Kidney tubule cell (primary cell): ENCODE measurements at regions not wholly inside any gene's neighbourhood (a gene's known extent, or its start where the extent isn't known, plus 50 kb on each side); places are given as distances from the start of the nearest gene placed in this dataset.

Source experiments
- DNase-seq: peaks from one replicate; pipeline ENCODE4 v3.0.0-alpha.2; 2018; ENCODE audit warnings: low spot score

DNA sequence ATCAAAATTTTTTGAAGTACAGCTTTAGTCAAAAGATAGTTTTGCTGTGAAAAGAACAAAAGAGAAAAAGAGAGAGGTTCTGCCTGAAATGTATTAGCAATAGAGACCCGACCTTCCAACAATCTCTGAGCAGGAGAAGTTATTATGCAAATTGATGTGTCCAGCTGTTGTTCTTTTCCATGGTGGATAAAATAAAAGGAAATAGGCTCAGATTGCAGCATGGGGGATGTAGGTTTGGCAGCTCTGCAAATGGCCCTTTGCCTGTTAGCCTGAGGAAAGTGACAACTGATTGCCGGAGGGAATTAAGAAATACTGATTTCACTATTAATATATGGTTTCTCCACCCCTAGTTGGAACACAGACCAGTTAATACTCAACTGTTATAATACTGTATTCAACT is 1283.2 kb upstream of the NXPH2 start:
- no peak for DNase-seq

DNA sequence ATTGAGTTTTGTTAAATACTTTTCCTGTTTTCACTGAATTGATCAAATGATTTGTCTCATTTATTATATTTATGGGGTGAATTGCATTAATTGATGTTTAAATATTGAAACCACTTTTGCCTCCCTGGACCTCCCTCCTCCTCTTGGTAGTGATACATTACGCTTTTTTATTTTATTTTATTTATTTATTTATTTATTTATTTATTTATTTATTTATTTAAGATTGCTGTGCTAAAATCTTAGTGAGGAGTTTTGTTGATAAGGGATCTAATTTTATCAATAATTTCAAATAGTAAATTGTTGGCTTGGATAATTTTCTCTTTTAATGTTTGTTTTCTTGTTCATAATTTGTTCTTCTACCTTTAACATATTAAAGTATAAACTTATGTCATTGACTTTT is 1281.0 kb upstream of the NXPH2 start:
- DNase-seq = no peak

GRCh38 chr2:140057928-140058327 is 1277.7 kb upstream of the NXPH2 start:
- no peak for DNase-seq

DNA sequence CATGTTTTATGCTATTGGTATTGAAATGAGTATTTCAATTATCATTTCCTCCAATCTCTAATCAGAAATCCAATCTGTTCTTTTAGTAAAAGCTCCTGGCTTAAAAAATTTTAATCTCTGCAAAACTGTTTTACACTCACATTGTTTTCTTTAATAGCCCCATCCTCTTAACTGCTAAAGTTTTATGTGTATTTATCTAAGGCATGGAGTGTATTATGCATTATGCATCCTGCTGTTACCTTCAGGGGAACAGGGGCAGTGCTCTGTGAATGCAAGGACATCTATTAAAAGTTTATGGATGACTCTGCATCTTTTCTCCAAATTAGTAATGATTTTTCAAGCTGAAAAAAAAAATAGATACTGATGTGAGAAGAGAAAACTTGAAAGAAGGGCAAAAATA is 1261.6 kb upstream of the NXPH2 start:
- DNase-seq = no peak

DNA sequence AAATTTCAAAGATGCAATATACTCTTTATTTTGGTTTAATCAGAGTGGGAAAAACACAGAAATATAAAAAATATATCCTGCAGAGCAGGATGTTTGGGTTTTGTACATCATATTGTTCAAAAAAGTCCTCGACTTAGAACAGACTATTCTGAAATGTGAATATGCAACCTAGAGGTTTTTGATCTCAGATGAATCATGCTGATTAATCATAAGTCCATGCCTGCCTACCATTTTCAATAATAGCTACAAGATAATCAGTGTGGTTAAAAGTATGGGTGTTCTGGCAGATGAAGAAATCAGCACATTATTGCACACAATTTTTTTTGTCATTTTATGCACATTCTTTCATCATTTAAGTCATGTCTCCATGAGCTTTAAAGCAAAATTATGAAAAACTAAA is 1261.0 kb upstream of the NXPH2 start:
- DNase-seq = no peak

DNA sequence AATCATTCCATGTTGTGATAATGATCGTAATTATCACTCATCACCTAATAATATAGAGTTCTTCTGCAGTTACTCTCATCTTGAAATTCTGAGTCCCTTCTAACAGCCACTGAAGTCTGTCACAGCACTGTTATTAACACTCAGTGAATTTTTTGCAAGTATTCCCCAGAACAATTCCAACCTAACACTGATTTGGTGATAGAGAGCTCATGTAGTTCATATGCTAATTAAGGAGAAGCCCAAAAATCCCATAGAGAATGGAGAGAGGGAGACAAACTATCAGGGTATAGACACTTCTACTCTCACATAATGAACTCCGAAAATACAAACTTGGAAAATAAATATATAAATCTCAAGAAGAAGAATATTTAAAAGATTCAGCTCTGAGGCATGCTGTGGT is 1253.4 kb upstream of the NXPH2 start:
- no peak for DNase-seq

DNA sequence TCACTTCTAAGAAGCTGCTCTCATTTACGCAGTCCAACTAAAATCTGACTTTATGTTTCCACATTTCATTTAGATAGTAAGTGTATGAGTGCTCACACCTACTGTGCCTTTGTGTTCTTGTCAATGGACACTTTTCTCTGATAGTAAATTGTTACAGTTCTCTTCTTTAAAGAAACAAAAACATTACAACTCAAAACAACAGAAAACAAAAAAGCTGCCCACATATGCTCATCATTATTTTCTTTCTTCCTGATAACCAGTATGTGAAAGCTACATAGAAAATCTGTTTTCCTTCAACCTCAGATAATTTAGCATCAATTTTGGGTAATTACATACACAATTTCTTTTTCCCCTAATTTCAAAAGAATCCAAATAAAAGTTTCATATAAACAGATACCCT is 1247.8 kb upstream of the NXPH2 start:
- no peak for DNase-seq

DNA sequence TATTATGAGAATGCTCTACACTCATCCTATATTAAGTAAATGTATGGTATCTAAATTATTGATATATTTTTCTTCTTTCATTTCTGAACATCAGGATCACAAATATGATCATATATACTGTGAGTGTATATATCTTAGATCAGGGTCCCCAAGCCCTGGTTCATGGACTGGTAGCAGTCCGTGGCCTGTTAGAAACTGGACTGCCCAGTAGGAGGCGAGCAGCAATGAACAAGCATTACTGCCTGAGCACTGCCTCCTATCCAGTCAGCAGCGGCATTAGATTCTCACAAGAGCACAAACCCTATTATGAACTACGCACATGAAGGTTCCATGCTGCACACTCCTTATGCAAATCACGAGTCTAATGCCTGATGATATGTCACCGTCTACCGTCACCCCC is 1247.1 kb upstream of the NXPH2 start:
- DNase-seq = no peak

GRCh38 chr2:140023291-140023690 is 1243.1 kb upstream of the NXPH2 start:
- no peak for DNase-seq

- no peak for DNase-seq
Measured at GRCh38 chr2:140018541-140018940, 1238.4 kb upstream of the NXPH2 start.

GRCh38 chr2:140014204-140014546 is 1234.0 kb upstream of the NXPH2 start:
- no peak for DNase-seq

DNA sequence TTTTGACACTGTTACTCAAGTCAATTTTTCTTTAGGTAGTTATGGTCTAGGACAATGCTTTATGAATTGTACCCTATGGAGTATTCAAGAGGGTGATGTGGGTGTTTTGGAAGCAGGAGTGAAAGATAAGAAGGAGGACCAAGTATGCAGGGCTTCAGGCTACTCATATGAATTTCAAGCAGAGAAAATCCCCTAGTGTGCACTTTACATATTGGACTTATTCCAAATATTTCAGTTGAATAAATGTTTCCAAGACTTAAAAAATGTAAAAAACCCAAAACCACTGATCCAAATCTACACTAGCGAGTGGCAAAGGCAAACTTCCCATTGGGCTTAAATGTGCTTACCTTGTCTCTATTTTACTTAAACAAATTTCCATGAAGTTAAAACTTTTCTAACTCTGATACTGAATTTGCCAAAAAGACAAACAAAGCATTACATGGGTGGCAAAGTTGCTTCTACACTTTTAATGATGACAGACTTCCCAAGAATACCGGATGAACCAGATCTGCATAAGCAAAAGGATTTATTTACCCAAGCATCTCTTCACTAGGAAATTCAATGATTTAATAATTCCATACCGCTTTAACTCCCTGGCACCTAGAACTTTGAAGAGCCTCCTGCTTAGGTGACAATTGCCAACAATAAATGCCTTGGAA is 1233.5 kb upstream of the NXPH2 start:
- no peak for DNase-seq

DNA sequence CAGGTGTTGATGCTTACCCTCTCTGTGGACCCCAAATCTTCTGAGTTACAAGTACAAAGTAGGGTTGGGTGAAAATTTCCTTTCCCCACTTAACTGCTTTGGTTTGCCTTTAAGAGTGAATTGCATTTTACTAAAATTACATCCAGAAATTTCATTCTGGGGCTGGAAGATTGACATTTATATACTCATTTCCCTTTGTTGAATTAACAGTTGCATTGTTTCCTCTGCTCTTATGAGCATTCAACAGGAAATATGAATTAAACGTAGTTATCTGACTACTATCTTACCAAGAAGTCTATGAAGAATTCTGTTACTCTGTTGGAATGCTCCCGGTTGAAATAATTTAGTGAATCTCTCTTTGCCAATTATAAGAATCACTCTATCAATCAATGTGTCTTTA is 1231.1 kb upstream of the NXPH2 start:
- DNase-seq = no peak

- DNase-seq = no peak
Measured at GRCh38 chr2:140002110-140002509, 1221.9 kb upstream of the NXPH2 start.

DNA sequence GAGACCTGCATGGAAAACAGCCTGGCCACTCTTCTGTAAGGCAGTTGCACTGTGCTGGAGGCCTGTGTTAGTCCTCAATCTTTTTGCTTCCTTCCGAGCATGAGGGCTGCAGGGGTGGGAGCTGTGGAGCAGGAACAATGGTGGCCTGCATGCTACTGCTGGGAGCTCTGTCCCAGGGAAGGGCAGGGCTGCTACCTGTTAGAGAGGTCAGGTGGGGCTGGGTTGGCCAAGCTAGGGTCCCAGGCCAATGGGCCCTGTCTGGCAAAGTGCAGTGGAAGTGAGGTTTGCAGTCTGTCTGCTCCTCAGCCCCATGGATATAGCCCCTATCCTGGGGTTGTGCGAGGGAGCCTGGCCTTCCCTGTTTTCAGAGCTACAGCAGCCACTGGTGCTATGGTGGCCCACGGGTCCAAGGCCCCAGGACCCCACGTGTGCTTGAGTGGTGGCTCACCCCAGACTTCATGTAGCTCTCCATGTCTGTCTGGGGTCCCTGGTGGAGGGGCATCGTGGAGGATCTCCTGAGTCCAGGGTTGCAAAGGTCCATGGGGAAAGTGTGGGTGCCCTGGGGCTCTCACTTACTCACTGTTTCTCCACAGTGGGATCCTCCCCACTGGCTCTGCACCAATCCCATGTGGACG is 1212.6 kb upstream of the NXPH2 start:
- no peak for DNase-seq

DNA sequence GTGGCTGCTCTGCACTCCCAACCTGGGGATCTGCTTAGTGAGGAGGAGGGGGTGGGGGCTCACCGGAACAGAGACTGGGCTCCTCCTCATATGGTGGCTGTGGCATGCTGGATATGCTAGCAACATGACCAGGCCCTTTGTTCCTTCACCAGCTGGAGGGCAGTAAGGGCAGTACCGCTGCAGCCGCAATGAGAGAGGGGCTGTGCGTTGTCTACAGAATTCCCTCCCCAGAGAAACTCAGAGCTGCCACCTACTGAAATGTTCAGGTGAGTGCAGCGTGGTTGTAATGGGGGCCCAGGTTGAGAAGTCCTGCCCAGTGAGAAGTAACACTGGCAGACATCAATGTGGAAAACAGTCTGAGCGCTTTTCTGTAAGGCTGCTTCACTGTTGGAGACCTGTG is 1211.9 kb upstream of the NXPH2 start:
- DNase-seq = no peak

GRCh38 chr2:139990646-139991335 is 1210.6 kb upstream of the NXPH2 start:
- no peak for DNase-seq

DNA sequence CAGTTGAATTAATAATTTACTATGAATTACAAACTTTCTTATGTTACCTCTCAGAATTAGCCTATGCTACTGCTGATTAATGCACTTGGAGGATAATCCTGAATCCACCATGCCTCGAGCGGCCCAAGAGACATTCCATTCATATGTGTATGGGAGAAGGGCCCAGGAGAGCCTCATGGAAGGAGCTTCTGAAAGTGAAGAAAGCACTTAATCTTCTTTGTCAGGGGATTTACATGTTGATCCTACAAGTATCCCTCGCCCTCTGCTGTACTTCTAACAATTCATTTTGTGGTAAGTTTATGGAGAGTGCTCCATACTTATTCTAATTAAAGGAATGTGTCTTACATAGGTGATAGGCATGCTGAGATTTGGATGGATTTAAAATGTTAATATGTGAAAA is 1189.1 kb upstream of the NXPH2 start:
- no peak for DNase-seq

GRCh38 chr2:139968588-139968987 is 1188.4 kb upstream of the NXPH2 start:
- DNase-seq = no peak

GRCh38 chr2:139967665-139968064 is 1187.5 kb upstream of the NXPH2 start:
- DNase-seq = no peak

GRCh38 chr2:139964721-139965440 is 1184.7 kb upstream of the NXPH2 start:
- no peak for DNase-seq

DNA sequence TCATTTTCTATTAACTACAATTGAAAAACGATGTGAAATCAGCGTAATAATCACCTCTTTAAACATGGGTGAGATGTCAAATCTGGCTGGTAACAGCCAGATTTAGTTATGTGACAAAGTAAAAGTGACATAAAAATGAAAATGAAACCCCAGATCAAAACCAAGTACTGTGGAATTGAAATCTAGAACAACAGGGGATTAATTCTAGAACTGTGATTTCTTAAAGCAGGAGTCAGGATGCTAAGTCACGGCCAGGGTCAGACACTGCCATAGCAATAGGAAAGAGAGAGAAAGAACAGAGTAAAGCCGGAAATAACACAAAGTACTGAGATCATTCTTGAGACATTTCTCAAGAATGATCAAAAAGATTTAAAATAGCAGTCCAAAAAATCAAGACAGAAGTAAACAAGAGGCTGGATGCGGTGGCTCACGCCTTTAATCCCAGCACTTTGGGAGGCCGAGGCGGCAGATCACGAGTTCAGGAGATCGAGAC is 1183.7 kb upstream of the NXPH2 start:
- DNase-seq = no peak
